ENCODE measurements at regions not wholly inside any gene's neighbourhood (a gene's known extent, or its start where the extent isn't known, plus 50 kb on each side); places are given as distances from the start of the nearest gene placed in this dataset.

DNA sequence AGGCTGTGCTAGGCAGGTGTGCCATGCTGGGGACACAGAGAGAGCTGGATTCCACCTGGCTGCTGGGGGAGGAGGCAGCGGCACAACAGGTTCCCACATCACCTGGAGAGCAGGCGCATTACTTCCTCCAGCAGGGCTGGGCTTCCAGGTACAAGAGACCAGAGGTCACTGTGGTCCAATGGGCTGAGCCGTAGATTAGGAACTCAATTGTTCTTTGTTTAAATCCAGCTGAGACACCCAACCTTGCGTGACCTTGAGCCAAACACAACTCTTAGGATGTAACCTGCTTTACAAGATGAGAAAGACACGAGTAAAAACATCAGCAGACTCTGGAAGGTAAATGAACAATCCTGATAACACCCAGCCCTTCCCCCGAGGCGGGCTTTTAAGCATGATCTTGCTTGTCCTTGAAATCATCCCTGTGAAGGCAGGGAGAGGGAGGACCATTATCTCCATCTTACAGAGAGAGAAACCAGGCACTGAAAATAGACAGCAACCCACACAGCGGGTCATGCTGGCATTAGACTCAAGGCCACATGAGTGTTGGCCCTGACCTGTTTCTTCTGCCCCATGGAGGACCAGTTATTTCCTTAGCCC, 216.5 kb upstream of the RREB1 start:
- Histone ChIP-seq H3K79me2 (ENCODE audit: insufficient read depth) (no peaks in the 10 kb centered on the region), H4K20me1 (ENCODE audit: insufficient read depth) (no peaks in the 10 kb centered on the region), H3K27me3 (ENCODE audit: insufficient read depth) (no peaks in the 10 kb centered on the region), H3K4me2 (no peak overlapping the region), H3K4me3 (ENCODE audit: low read depth in 2 of 2, low read length in 1 of 2) (no peak overlapping the region), H3K9me2 (no peaks in the 10 kb centered on the region), H3K36me3 (replicated peaks in 1 of 2; ENCODE audit: control insufficient read depth in 1 of 2, insufficient read depth in 2 of 2, low read length in 1 of 2) (no peaks in the 10 kb centered on the region), H3K4me1 (ENCODE audit: control insufficient read depth in 1 of 2, insufficient read depth in 2 of 2, low read depth in 1 of 2, low read length in 1 of 2) (no peaks in the 10 kb centered on the region), H3F3A (replicated peaks; ENCODE audit: insufficient read depth) (no peaks in the 10 kb centered on the region), H3K9me3 (no peaks in the 10 kb centered on the region), H2AFZ (ENCODE audit: low read depth) (no peak overlapping the region), H3K9ac (no peak overlapping the region), H3K27ac (ENCODE audit: low read depth in 2 of 2, low read length in 1 of 2) (no peak overlapping the region)
- ChIA-PET POLR2A (no interaction called here), CTCF (no interaction called here)
- 44% methylated on average over 8 of the region's 8 CpGs for WGBS (ENCODE audit: low lambda C conversion rate)
- no peak for DNase-seq
- no peak for TF ChIP-seq GATA2 (CRISPR knock-in tag; IDR thresholded peaks at IDR 0.05)

DNA sequence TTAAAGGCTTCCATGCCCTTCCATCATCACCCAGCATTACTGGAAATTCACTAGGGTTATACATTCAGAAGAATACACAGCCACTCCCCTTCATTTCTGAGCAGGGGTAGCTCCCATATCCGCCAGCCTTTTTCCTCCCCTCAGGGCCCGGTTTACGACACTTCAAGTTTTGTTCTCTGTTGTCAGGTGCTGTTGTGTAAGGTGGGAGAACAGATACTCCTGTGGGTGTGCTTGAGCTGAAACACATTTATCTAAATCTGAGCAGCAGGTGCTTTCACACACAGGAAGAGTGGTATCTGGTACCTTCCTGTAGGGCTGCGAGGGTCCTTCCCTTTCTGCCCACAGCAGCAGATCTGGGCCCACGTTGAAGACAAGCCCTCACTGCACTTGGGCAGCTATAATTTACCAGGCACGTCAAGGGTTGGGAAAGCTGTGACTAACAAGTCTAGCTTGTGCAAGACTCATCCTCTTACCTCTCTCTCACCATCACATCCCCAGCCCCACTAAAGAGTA, 215.8 kb upstream of the RREB1 start:
- no peak overlapping the region for H3K9ac ChIP-seq
- 48% methylated on average over 6 of the region's 6 CpGs for WGBS (ENCODE audit: low lambda C conversion rate)
- ChIA-PET POLR2A (no interaction called here), CTCF (no interaction called here)
- no peak overlapping the region for H2AFZ ChIP-seq (ENCODE audit: low read depth)
- no peaks in the 10 kb centered on the region for H3K9me2 ChIP-seq
- no peak overlapping the region for H3K4me2 ChIP-seq
- H3K9me3 ChIP-seq: no peaks in the 10 kb centered on the region
- TF ChIP-seq, protein P1, sequence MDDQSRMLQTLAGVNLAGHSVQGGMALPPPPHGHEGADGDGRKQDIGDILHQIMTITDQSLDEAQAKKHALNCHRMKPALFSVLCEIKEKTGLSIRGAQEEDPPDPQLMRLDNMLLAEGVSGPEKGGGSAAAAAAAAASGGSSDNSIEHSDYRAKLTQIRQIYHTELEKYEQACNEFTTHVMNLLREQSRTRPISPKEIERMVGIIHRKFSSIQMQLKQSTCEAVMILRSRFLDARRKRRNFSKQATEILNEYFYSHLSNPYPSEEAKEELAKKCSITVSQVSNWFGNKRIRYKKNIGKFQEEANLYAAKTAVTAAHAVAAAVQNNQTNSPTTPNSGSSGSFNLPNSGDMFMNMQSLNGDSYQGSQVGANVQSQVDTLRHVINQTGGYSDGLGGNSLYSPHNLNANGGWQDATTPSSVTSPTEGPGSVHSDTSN (IDR thresholded peaks at IDR 0.05): no peak
- no peak for TF ChIP-seq TEAD4 (IDR thresholded peaks at IDR 0.05; ENCODE audit: borderline replicate concordance, insufficient read depth)
- TF ChIP-seq RCOR1 (IDR thresholded peaks at IDR 0.05; ENCODE audit: low read length): no peak
- no peak for TF ChIP-seq CHD2 (IDR thresholded peaks at IDR 0.05; ENCODE audit: low read length, partially characterized antibody)
- no peak for TF ChIP-seq FOSL2 (IDR thresholded peaks at IDR 0.05; ENCODE audit: borderline replicate concordance, low read depth)
- no peaks in the 10 kb centered on the region; a peak in 1 of 4 replicates for H3K4me1 ChIP-seq (ENCODE audit: control insufficient read depth in 1 of 2, insufficient read depth in 2 of 2, low read depth in 1 of 2, low read length in 1 of 2)
- no peak for DNase-seq
- no peak overlapping the region for H3K27ac ChIP-seq (ENCODE audit: low read depth in 2 of 2, low read length in 1 of 2)
- no peaks in the 10 kb centered on the region for H3K79me2 ChIP-seq (ENCODE audit: insufficient read depth)
- H3K36me3 ChIP-seq (replicated peaks in 1 of 2; ENCODE audit: control insufficient read depth in 1 of 2, insufficient read depth in 2 of 2, low read length in 1 of 2): no peaks in the 10 kb centered on the region
- H4K20me1 ChIP-seq (ENCODE audit: insufficient read depth): no peaks in the 10 kb centered on the region
- H3K27me3 ChIP-seq (ENCODE audit: insufficient read depth): no peaks in the 10 kb centered on the region
- no peaks in the 10 kb centered on the region for H3F3A ChIP-seq (replicated peaks; ENCODE audit: insufficient read depth)
- no peak overlapping the region for H3K4me3 ChIP-seq (ENCODE audit: low read depth in 2 of 2, low read length in 1 of 2)

DNA sequence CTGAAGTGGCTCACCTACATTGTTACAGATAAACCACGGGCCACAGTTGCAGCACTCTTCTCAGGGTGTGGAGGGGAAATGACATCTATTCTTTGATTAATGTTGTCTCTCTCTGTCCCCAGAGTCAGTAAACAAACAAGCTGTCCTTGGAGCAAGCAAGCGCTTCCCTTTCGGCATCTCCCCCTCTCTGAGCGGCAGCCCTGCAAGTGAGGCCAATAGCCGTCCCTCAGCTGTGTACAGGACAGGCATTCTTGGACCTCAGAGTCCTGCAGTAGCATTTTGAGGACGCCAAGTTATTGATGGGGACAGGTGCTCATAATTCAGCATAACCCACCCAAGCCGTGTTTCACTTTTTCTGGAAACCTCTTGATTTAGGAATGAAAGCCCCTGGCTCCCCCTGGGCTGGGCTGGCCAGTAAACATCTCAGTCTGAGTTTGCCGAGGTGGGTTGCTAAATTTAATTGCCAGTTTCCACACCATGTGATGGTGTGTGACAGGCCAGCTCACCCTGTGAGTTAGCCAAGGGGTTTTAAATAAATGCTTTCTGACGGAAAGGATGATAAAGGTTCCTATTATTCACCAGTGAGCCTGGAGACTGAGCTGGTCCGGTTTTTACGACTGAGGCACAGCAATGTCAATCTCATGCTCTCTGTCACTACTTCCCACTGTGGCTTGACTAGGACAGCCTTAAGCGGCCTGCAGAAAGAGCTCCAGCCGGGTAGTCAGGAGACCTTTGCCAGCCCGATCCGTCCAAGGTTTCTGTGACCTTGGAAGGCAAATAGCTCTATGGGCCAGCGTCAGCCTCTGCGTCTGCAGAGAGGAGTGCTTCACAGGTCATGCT, 214.8 kb upstream of the RREB1 start:
- WGBS (ENCODE audit: low lambda C conversion rate): 54% methylated on average over 12 of the region's 17 CpGs
- H4K20me1 ChIP-seq (ENCODE audit: insufficient read depth): no peaks in the 10 kb centered on the region
- no peaks in the 10 kb centered on the region for H3K9me3 ChIP-seq
- no peak overlapping the region for H2AFZ ChIP-seq (ENCODE audit: low read depth)
- no peak overlapping the region for H3K27ac ChIP-seq (ENCODE audit: low read depth in 2 of 2, low read length in 1 of 2)
- no peaks in the 10 kb centered on the region; a peak in 1 of 4 replicates for H3K4me1 ChIP-seq (ENCODE audit: control insufficient read depth in 1 of 2, insufficient read depth in 2 of 2, low read depth in 1 of 2, low read length in 1 of 2)
- DNase-seq: no peak
- no peaks in the 10 kb centered on the region for H3K27me3 ChIP-seq (ENCODE audit: insufficient read depth)
- no peak overlapping the region for H3K4me2 ChIP-seq
- ChIA-PET POLR2A (no interaction called here), CTCF (interaction anchor here (0.7 kb wide), 1 partner anchor 346 kb away, joined by 3 read pairs; no protein-coding TSS in a partner anchor)
- no peaks in the 10 kb centered on the region for H3F3A ChIP-seq (replicated peaks; ENCODE audit: insufficient read depth)
- no peak overlapping the region for H3K4me3 ChIP-seq (ENCODE audit: low read depth in 2 of 2, low read length in 1 of 2)
- no peak overlapping the region for H3K9ac ChIP-seq
- no peaks in the 10 kb centered on the region for H3K36me3 ChIP-seq (replicated peaks in 1 of 2; ENCODE audit: control insufficient read depth in 1 of 2, insufficient read depth in 2 of 2, low read length in 1 of 2)
- no peaks in the 10 kb centered on the region for H3K79me2 ChIP-seq (ENCODE audit: insufficient read depth)
- no peaks in the 10 kb centered on the region for H3K9me2 ChIP-seq
- no peak for TF ChIP-seq TAF1 (IDR thresholded peaks at IDR 0.05; ENCODE audit: borderline replicate concordance, low read depth, low read length)
- no peak for TF ChIP-seq RFX5 (IDR thresholded peaks at IDR 0.05; ENCODE audit: low read length)
- TF ChIP-seq RXRA (IDR thresholded peaks at IDR 0.05; ENCODE audit: borderline replicate concordance, low read depth): no peak
- TF ChIP-seq RAD21 (IDR thresholded peaks at IDR 0.05; ENCODE audit: low read length): no peak
- TF ChIP-seq FOSL2 (IDR thresholded peaks at IDR 0.05; ENCODE audit: borderline replicate concordance, low read depth): no peak
- no peak for TF ChIP-seq ELF1 (IDR thresholded peaks at IDR 0.05)
- TF ChIP-seq, protein P2, sequence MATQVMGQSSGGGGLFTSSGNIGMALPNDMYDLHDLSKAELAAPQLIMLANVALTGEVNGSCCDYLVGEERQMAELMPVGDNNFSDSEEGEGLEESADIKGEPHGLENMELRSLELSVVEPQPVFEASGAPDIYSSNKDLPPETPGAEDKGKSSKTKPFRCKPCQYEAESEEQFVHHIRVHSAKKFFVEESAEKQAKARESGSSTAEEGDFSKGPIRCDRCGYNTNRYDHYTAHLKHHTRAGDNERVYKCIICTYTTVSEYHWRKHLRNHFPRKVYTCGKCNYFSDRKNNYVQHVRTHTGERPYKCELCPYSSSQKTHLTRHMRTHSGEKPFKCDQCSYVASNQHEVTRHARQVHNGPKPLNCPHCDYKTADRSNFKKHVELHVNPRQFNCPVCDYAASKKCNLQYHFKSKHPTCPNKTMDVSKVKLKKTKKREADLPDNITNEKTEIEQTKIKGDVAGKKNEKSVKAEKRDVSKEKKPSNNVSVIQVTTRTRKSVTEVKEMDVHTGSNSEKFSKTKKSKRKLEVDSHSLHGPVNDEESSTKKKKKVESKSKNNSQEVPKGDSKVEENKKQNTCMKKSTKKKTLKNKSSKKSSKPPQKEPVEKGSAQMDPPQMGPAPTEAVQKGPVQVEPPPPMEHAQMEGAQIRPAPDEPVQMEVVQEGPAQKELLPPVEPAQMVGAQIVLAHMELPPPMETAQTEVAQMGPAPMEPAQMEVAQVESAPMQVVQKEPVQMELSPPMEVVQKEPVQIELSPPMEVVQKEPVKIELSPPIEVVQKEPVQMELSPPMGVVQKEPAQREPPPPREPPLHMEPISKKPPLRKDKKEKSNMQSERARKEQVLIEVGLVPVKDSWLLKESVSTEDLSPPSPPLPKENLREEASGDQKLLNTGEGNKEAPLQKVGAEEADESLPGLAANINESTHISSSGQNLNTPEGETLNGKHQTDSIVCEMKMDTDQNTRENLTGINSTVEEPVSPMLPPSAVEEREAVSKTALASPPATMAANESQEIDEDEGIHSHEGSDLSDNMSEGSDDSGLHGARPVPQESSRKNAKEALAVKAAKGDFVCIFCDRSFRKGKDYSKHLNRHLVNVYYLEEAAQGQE (IDR thresholded peaks at IDR 0.05; ENCODE audit: low read depth, low read length): no peak
- TF ChIP-seq TEAD4 (IDR thresholded peaks at IDR 0.05; ENCODE audit: borderline replicate concordance, insufficient read depth): no peak
- no peak for TF ChIP-seq NRF1 (IDR thresholded peaks at IDR 0.05; ENCODE audit: low read depth, low read length)
- TF ChIP-seq, protein P3, sequence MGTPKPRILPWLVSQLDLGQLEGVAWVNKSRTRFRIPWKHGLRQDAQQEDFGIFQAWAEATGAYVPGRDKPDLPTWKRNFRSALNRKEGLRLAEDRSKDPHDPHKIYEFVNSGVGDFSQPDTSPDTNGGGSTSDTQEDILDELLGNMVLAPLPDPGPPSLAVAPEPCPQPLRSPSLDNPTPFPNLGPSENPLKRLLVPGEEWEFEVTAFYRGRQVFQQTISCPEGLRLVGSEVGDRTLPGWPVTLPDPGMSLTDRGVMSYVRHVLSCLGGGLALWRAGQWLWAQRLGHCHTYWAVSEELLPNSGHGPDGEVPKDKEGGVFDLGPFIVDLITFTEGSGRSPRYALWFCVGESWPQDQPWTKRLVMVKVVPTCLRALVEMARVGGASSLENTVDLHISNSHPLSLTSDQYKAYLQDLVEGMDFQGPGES (IDR thresholded peaks at IDR 0.05; ENCODE audit: low read depth, low read length): no peak

All from SK-N-SH (cell line).